Fibroblast of pulmonary artery (primary cell): ENCODE measurements at regions not wholly inside any gene's neighbourhood (a gene's known extent, or its start where the extent isn't known, plus 50 kb on each side); places are given as distances from the start of the nearest gene placed in this dataset.

Source experiments
- DNase-seq: peaks from one replicate; pipeline ENCODE4 v3.0.0-alpha.2; 2010; ENCODE audit warnings: low read depth
- H3K4me3 ChIP-seq: replicated peaks from 2 replicates; pipeline ENCODE4 v1.5.1; 2011; ENCODE audit warnings: low read depth, mild to moderate bottlenecking, control low read depth, low read length, moderate library complexity
- TF ChIP-seq, protein P1 (sequence below): IDR thresholded peaks from 2 replicates; pipeline ENCODE4 v1.5.1; 2011; ENCODE audit warnings: mild to moderate bottlenecking, control low read depth, low read length, inconsistent platforms; ENCODE audit errors: missing control alignments

DNA sequence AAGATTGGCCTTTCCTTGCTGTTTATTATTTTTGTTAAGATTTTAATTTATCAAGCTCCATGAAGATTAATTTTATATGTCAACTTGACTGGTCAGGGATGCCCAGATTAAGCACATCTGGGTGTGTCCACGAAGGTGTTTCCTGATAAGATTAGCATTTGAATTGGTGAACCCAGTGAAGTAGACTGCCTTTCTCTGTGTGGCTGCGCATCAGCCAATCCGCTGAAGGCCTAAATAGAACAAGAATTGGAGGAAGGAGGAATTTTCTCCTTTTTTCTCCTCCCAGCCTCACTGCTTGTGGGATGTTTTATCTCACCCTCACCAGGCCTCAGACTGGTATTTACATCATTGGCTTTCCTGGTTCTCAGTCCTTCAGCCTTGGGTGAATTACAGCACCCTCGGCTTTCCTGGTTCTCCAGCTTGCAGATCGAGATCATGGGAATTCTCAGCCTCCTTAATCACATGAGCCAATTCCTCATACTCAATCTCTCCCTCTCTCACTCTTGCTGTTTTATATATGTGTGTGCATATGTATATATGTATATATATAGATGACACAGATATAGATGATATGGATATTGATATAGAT, 135.4 kb upstream of the SPEF2 start:
- no peak overlapping the region for H3K4me3 ChIP-seq
- TF ChIP-seq, protein P1, sequence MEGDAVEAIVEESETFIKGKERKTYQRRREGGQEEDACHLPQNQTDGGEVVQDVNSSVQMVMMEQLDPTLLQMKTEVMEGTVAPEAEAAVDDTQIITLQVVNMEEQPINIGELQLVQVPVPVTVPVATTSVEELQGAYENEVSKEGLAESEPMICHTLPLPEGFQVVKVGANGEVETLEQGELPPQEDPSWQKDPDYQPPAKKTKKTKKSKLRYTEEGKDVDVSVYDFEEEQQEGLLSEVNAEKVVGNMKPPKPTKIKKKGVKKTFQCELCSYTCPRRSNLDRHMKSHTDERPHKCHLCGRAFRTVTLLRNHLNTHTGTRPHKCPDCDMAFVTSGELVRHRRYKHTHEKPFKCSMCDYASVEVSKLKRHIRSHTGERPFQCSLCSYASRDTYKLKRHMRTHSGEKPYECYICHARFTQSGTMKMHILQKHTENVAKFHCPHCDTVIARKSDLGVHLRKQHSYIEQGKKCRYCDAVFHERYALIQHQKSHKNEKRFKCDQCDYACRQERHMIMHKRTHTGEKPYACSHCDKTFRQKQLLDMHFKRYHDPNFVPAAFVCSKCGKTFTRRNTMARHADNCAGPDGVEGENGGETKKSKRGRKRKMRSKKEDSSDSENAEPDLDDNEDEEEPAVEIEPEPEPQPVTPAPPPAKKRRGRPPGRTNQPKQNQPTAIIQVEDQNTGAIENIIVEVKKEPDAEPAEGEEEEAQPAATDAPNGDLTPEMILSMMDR = no peak
- DNase-seq = no peak

DNA sequence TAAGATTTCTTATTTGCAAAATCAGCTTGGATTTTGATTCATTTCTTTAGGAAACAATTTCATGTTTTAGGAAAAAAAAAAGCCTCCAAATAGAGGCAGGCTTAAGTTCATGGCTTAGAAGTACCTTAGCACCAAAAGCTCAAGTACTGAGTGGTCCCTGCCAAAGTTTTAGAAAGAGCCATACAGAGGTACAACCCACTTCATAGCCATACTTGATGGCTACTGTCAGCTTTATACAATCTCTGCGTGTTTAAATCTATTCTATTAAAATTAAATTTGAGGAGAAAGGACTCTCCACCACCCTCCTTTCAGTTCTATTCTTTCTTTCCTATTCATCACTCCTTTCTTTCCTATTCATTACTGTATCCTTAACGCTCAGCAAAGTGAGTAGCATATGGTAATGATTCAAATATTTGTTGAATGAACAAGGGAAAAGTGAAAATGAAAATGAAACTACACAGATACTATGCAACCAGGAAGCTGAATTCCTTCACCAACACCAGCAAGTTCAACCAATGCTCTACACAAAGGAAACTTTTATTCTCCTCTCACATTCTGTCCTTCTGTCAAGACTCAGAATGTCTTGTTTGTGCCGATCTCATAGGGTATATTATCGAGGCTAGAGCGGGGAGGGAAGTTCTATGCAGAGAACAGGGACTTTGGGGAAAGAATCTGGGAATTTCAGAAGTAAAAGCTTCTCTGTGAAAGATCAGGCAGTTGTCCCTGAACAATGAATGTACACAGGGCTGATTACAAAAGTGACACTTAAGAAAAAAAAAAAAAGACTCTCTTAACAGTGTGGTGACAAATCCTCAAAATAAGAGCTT, 138.6 kb upstream of the SPEF2 start:
- peak; percentile 50 for DNase-seq
- peak overlapping the region; percentile 43 for H3K4me3 ChIP-seq
- TF ChIP-seq, protein P1 = no peak

DNA sequence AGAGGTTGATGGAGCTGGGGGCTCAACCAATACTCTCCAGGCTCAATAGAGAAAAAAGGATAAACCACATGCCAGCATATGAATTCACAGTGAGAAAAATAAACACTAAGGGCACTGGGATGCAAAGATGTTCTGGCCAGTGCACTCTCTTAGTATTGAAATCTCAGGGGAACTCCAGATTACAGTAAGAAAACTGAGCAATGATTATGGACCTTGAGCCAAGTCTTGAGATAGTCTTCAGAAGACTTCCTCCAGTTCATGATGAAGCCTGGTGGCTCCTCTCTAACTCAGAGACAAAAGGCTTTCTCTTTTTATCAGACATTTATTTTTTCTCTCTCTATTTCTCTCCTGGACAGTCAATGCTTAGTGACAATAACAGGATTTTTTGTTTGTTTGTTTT, 139.8 kb upstream of the SPEF2 start:
- TF ChIP-seq, protein P1 = no peak
- no peak overlapping the region for H3K4me3 ChIP-seq
- no peak for DNase-seq

DNA sequence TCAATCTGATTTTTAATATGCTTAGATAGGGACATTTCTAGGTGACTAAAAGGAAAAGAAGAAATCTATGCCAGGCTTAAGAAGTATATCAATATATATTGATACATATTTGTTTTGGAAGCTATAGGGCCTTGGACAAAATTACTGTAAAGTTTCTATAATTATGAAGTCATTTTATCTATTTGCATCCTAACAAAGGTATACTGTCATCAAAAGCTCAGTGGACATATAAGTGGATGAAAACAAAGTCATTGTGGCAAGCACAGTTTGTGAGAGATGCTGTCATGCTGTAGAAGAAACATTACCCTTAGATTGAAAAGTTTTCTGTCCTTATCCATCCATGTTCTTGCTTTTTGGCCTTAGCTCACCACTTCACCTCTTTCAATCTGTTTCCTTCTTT, 140.3 kb upstream of the SPEF2 start:
- TF ChIP-seq, protein P1 = no peak
- no peak overlapping the region for H3K4me3 ChIP-seq
- no peak for DNase-seq

DNA sequence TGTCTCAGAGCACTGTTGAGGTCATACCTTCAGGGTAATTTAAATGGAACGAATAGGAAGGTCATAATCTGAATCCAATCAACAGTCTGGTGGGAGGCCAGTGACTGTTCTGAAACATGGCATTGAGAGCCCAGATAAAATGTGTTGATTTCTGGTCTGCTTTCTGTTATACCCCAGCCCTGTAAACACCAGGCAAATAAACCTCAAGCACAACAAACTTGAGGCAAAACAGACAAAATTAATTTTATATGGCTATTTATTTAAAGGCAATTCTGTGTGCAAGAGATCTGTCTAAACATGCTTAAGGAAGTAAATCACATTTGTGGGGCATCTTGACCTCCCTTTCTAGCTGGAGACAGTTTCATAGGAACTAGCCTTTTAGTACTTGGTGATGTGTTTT, 140.9 kb upstream of the SPEF2 start:
- no peak for DNase-seq
- TF ChIP-seq, protein P1 = no peak

DNA sequence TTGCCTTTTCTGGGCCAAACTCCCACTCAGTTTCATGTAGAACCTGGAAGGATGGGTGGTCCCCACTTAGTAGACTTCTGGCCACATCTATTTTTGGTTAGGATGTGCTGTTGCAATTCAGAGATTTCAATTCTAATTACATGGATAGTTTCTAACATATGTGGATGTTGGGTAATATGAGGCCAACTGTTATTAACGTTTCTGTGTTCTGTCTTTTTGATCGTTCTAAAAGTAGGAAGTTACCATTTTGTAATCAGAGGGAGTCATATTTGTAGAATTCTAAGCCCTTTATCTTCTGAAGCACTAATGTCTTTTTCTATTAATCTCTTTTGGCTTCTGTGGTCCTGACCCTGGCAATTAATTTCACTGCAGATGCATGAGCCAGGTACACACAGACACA, 141.6 kb upstream of the SPEF2 start:
- no peak for DNase-seq
- TF ChIP-seq, protein P1 = no peak

More for the DNA sequence above, 140.9 kb upstream of the SPEF2 start:
- H3K4me3 ChIP-seq = no peak overlapping the region

More for the DNA sequence above, 141.6 kb upstream of the SPEF2 start:
- H3K4me3 ChIP-seq = no peak overlapping the region
